HEK293 (cell line): ENCODE measurements at regions not wholly inside any gene's neighbourhood (a gene's known extent, or its start where the extent isn't known, plus 50 kb on each side); places are given as distances from the start of the nearest gene placed in this dataset.

Experiments used
- CTCF ChIA-PET: fragments of 350-600 bp; formaldehyde crosslinking; extraction: SDS; loops from one replicate; lab custom pipeline; 2021; ENCODE audit warnings: antibody characterized with exemption; lab: Yijun Ruan, JAX
- POLR2A ChIA-PET: fragments of 300-600 bp; formaldehyde crosslinking; extraction: SDS; loops from one replicate; lab custom pipeline; 2020; ENCODE audit warnings: antibody characterized with exemption, inconsistent platforms; lab: Yijun Ruan, JAX
- H3K27ac ChIP-seq: fragments of 200-500 bp; sonication (Bioruptor generic); 2 replicates; pipeline ENCODE4 v1.5.1; 2014; ENCODE audit warnings: low read depth, low read length, control low read depth, inconsistent platforms; ENCODE audit errors: extremely low read depth
- H3K36me3 ChIP-seq, 2 experiments: fragments of 200-500 bp in 1 of 2; sonication (Bioruptor generic) in 1 of 2; 1 replicate in 1 of 2; 2 replicates in 1 of 2; pipeline ENCODE4 v1.5.1; 2014 to 2017; ENCODE audit warnings: inconsistent platforms in 2 of 2, low read length in 2 of 2; ENCODE audit not compliant: control insufficient read depth in 2 of 2, insufficient read depth in 1 of 2
- H3K4me1 ChIP-seq: fragments of 200-500 bp; sonication (Bioruptor generic); 2 replicates; pipeline ENCODE4 v1.5.1; 2014; ENCODE audit warnings: mild to moderate bottlenecking, low read length, inconsistent platforms; ENCODE audit not compliant: control insufficient read depth, insufficient read depth
- H3K4me3 ChIP-seq: 2 replicates; pipeline ENCODE4 v1.5.1; 2011; ENCODE audit warnings: low read depth, mild to moderate bottlenecking, control low read depth, low read length, moderate library complexity
- H3K9me3 ChIP-seq: fragments of 200-500 bp; sonication (Bioruptor generic); 2 replicates; pipeline ENCODE4 v1.5.1; 2014; ENCODE audit warnings: low read depth, low read length, inconsistent platforms; ENCODE audit not compliant: control insufficient read depth, insufficient read depth
- GFI1B ChIP-seq: fragments of 450-650 bp; formaldehyde crosslinking; IDR thresholded peaks from 2 replicates; pipeline ENCODE4 v1.5.1; 2016; ENCODE audit warnings: missing biosample characterization, missing genetic modification characterization
- GLIS1 ChIP-seq: fragments of 450-650 bp; formaldehyde crosslinking; IDR thresholded peaks from 2 replicates; pipeline ENCODE4 v1.5.1; 2016; ENCODE audit warnings: missing biosample characterization, missing genetic modification characterization
- OSR2 ChIP-seq: fragments of 450-650 bp; formaldehyde crosslinking; IDR thresholded peaks from 2 replicates; pipeline ENCODE4 v1.5.1; 2016; ENCODE audit warnings: missing biosample characterization, missing genetic modification characterization
- YY1 ChIP-seq: fragments of 450-650 bp; formaldehyde crosslinking; IDR thresholded peaks from 2 replicates; pipeline ENCODE4 v1.5.1; 2018; ENCODE audit warnings: missing biosample characterization, missing genetic modification characterization
- ZFHX2 ChIP-seq: fragments of 450-650 bp; formaldehyde crosslinking; conservative IDR thresholded peaks from 2 replicates; pipeline ENCODE4 v1.5.1; 2016; ENCODE audit warnings: missing biosample characterization, missing genetic modification characterization
- ZFP37 ChIP-seq: fragments of 450-650 bp; formaldehyde crosslinking; IDR thresholded peaks from 2 replicates; pipeline ENCODE4 v1.5.1; 2016; ENCODE audit warnings: missing biosample characterization, missing genetic modification characterization
- ZIC2 ChIP-seq: fragments of 450-650 bp; formaldehyde crosslinking; IDR thresholded peaks from 2 replicates; pipeline ENCODE4 v1.5.1; 2016; ENCODE audit warnings: missing biosample characterization, missing genetic modification characterization
- ZNF157 ChIP-seq: fragments of 450-650 bp; formaldehyde crosslinking; IDR thresholded peaks from 2 replicates; pipeline ENCODE4 v1.5.1; 2016; ENCODE audit warnings: missing biosample characterization, missing genetic modification characterization
- ZNF174 ChIP-seq: fragments of 450-650 bp; formaldehyde crosslinking; IDR thresholded peaks from 2 replicates; pipeline ENCODE4 v1.5.0; 2017; ENCODE audit warnings: missing biosample characterization, mild to moderate bottlenecking, missing genetic modification characterization
- ZNF221 ChIP-seq: fragments of 450-650 bp; formaldehyde crosslinking; IDR thresholded peaks from 2 replicates; pipeline ENCODE4 v1.5.1; 2017; ENCODE audit warnings: missing biosample characterization, missing genetic modification characterization, borderline replicate concordance
- ZNF239 ChIP-seq: fragments of 450-650 bp; formaldehyde crosslinking; IDR thresholded peaks from 2 replicates; pipeline ENCODE4 v1.5.1; 2016; ENCODE audit warnings: missing biosample characterization, missing genetic modification characterization
- ZNF248 ChIP-seq: fragments of 450-650 bp; formaldehyde crosslinking; IDR thresholded peaks from 2 replicates; pipeline ENCODE4 v1.5.1; 2017; ENCODE audit warnings: missing biosample characterization, missing genetic modification characterization
- ZNF324 ChIP-seq: fragments of 450-650 bp; formaldehyde crosslinking; IDR thresholded peaks from 2 replicates; pipeline ENCODE4 v1.5.1; 2016; ENCODE audit warnings: missing biosample characterization, missing genetic modification characterization
- ZNF623 ChIP-seq: fragments of 450-650 bp; formaldehyde crosslinking; IDR thresholded peaks from 2 replicates; pipeline ENCODE4 v1.5.1; 2016; ENCODE audit warnings: missing biosample characterization, missing genetic modification characterization
- ZNF624 ChIP-seq: fragments of 450-650 bp; formaldehyde crosslinking; IDR thresholded peaks from 2 replicates; pipeline ENCODE4 v1.5.1; 2017; ENCODE audit warnings: missing biosample characterization, missing genetic modification characterization
- ZNF626 ChIP-seq: fragments of 450-650 bp; sonication (Bioruptor Pico); formaldehyde crosslinking; IDR thresholded peaks from 2 replicates; pipeline ENCODE4 v1.5.1; 2018; ENCODE audit warnings: missing biosample characterization, missing genetic modification characterization, inconsistent platforms
- ZNF645 ChIP-seq: fragments of 450-650 bp; formaldehyde crosslinking; IDR thresholded peaks from 2 replicates; pipeline ENCODE4; 2016; ENCODE audit warnings: missing biosample characterization, missing genetic modification characterization
- ZNF670 ChIP-seq: fragments of 450-650 bp; formaldehyde crosslinking; IDR thresholded peaks from 2 replicates; pipeline ENCODE4 v1.5.1; 2016; ENCODE audit warnings: missing biosample characterization, missing genetic modification characterization, low read depth
- ZNF677 ChIP-seq: fragments of 450-650 bp; IDR thresholded peaks from 2 replicates; pipeline ENCODE4 v1.5.0; 2018; ENCODE audit warnings: missing biosample characterization, mild to moderate bottlenecking, missing genetic modification characterization, moderate library complexity
- ZNF837 ChIP-seq: fragments of 450-650 bp; formaldehyde crosslinking; IDR thresholded peaks from 2 replicates; pipeline ENCODE4 v1.5.1; 2016; ENCODE audit warnings: missing biosample characterization, missing genetic modification characterization
- ZSCAN30 ChIP-seq: fragments of 450-650 bp; IDR thresholded peaks from 2 replicates; pipeline ENCODE4 v1.5.1; 2018; ENCODE audit warnings: missing biosample characterization, mild to moderate bottlenecking, missing genetic modification characterization, moderate library complexity
- TF ChIP-seq, protein P1 (sequence below): fragments of 450-650 bp; formaldehyde crosslinking; IDR thresholded peaks from 2 replicates; pipeline ENCODE4 v1.5.1; 2017; ENCODE audit warnings: missing biosample characterization, missing genetic modification characterization
- TF ChIP-seq, protein P2 (sequence below): fragments of 450-650 bp; formaldehyde crosslinking; IDR thresholded peaks from 2 replicates; pipeline ENCODE4 v1.5.1; 2016; ENCODE audit warnings: missing biosample characterization, missing genetic modification characterization
- TF ChIP-seq, protein P3 (sequence below): fragments of 450-650 bp; formaldehyde crosslinking; IDR thresholded peaks from 2 replicates; pipeline ENCODE4 v1.5.1; 2016; ENCODE audit warnings: missing biosample characterization, missing genetic modification characterization, low read depth

DNA sequence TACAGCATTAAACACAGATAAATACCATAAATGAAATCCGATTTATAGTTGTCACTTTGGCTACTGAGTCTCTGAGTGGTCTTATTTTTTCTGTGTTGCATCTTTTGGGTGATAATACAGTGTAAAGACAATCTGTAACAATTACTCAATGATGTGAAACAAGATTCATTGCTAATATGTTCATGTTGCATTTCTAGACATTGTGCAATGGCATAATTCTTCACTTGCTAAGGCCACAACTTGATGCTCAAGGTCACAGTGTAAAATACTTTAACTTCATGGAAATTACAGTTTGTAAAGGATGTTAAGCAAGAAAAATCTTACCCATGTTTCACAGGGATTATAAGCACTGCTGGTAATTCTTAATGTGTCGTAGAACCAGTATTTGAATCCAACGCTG lies 74.9 kb upstream of the SMLR1 start (continued):
- TF ChIP-seq ZNF623 (no peak), ZNF174 (tag by site-specific recombination) (no peak), ZNF626 (tag by site-specific recombination) (no peak), ZFHX2 (tag by site-specific recombination) (no peak), ZNF324 (tag by site-specific recombination) (no peak), ZNF221 (tag by site-specific recombination) (no peak), GLIS1 (no peak), ZNF248 (tag by site-specific recombination) (no peak), GFI1B (tag by site-specific recombination) (no peak), ZFP37 (no peak), ZNF157 (tag by site-specific recombination) (no peak)
- TF ChIP-seq, protein P1, sequence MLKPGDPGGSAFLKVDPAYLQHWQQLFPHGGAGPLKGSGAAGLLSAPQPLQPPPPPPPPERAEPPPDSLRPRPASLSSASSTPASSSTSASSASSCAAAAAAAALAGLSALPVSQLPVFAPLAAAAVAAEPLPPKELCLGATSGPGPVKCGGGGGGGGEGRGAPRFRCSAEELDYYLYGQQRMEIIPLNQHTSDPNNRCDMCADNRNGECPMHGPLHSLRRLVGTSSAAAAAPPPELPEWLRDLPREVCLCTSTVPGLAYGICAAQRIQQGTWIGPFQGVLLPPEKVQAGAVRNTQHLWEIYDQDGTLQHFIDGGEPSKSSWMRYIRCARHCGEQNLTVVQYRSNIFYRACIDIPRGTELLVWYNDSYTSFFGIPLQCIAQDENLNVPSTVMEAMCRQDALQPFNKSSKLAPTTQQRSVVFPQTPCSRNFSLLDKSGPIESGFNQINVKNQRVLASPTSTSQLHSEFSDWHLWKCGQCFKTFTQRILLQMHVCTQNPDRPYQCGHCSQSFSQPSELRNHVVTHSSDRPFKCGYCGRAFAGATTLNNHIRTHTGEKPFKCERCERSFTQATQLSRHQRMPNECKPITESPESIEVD (tag by site-specific recombination): no peak

- no peak for TF ChIP-seq ZNF670 (tag by site-specific recombination)
- TF ChIP-seq GFI1B (tag by site-specific recombination): no peak
- TF ChIP-seq YY1 (tag by site-specific recombination): no peak
- TF ChIP-seq, protein P2, sequence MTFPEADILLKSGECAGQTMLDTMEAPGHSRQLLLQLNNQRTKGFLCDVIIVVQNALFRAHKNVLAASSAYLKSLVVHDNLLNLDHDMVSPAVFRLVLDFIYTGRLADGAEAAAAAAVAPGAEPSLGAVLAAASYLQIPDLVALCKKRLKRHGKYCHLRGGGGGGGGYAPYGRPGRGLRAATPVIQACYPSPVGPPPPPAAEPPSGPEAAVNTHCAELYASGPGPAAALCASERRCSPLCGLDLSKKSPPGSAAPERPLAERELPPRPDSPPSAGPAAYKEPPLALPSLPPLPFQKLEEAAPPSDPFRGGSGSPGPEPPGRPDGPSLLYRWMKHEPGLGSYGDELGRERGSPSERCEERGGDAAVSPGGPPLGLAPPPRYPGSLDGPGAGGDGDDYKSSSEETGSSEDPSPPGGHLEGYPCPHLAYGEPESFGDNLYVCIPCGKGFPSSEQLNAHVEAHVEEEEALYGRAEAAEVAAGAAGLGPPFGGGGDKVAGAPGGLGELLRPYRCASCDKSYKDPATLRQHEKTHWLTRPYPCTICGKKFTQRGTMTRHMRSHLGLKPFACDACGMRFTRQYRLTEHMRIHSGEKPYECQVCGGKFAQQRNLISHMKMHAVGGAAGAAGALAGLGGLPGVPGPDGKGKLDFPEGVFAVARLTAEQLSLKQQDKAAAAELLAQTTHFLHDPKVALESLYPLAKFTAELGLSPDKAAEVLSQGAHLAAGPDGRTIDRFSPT (tag by site-specific recombination): no peak
- TF ChIP-seq OSR2 (tag by site-specific recombination): no peak
- no peak for TF ChIP-seq ZNF248 (tag by site-specific recombination)
- TF ChIP-seq ZNF624 (tag by site-specific recombination): no peak
- TF ChIP-seq ZSCAN30 (tag by site-specific recombination): no peak
- TF ChIP-seq ZNF837: no peak
- TF ChIP-seq, all 188 proteins: peak for 0
- Histone ChIP-seq H3K36me3 (no peaks in the 10 kb centered on the region), H3K27ac (no peak overlapping the region), H3K4me3 (no peak overlapping the region), H3K4me1 (no peaks in the 10 kb centered on the region), H3K9me3 (no peaks in the 10 kb centered on the region; the same call in 1 of the 2 replicates)
- CTCF ChIA-PET: interaction anchor here (1.1 kb wide), 1 partner anchor 11 kb away, joined by 3 read pairs; no protein-coding TSS in a partner anchor
- POLR2A ChIA-PET: no interaction called here
These were observed 72.3 kb upstream of the SMLR1 start for GRCh38 chr6:130754786-130755367.

GRCh38 chr6:130755368-130756034 lies 71.7 kb upstream of the SMLR1 start:
- no peaks in the 10 kb centered on the region for H3K36me3 ChIP-seq
- H3K4me3 ChIP-seq: no peak overlapping the region
- H3K27ac ChIP-seq: no peak overlapping the region
- ChIA-PET POLR2A (no interaction called here), CTCF (interaction anchor here (1.0 kb wide), 1 partner anchor 12 kb away, joined by 3 read pairs; no protein-coding TSS in a partner anchor)
- H3K4me1 ChIP-seq: no peaks in the 10 kb centered on the region
- H3K9me3 ChIP-seq: no peaks in the 10 kb centered on the region
- TF ChIP-seq, protein P3, sequence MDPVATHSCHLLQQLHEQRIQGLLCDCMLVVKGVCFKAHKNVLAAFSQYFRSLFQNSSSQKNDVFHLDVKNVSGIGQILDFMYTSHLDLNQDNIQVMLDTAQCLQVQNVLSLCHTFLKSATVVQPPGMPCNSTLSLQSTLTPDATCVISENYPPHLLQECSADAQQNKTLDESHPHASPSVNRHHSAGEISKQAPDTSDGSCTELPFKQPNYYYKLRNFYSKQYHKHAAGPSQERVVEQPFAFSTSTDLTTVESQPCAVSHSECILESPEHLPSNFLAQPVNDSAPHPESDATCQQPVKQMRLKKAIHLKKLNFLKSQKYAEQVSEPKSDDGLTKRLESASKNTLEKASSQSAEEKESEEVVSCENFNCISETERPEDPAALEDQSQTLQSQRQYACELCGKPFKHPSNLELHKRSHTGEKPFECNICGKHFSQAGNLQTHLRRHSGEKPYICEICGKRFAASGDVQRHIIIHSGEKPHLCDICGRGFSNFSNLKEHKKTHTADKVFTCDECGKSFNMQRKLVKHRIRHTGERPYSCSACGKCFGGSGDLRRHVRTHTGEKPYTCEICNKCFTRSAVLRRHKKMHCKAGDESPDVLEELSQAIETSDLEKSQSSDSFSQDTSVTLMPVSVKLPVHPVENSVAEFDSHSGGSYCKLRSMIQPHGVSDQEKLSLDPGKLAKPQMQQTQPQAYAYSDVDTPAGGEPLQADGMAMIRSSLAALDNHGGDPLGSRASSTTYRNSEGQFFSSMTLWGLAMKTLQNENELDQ (tag by site-specific recombination): no peak
- no peak for TF ChIP-seq ZNF645 (tag by site-specific recombination)
- TF ChIP-seq ZNF677 (tag by site-specific recombination): no peak
- no peak for TF ChIP-seq ZIC2 (tag by site-specific recombination)
- no peak for TF ChIP-seq ZNF239 (tag by site-specific recombination)
- TF ChIP-seq, protein P2 (tag by site-specific recombination): no peak
